GM21576 (cell line): ENCODE measurements at regions not wholly inside any gene's neighbourhood (a gene's known extent, or its start where the extent isn't known, plus 50 kb on each side); places are given as distances from the start of the nearest gene placed in this dataset.
"Not testable (repeated sequence)": the region's sequence is repeated elsewhere in the genome, so short reads cannot be mapped to it uniquely, and the experiment has no call there.

ENCODE experiments used
- ATAC-seq: cut with Tn5 transposase; IDR thresholded peaks from one replicate; pipeline ENCODE4 v1.9.1; 2021; ENCODE audit warnings: mild to moderate bottlenecking, moderate library complexity; ENCODE audit not compliant: unreplicated experiment

DNA sequence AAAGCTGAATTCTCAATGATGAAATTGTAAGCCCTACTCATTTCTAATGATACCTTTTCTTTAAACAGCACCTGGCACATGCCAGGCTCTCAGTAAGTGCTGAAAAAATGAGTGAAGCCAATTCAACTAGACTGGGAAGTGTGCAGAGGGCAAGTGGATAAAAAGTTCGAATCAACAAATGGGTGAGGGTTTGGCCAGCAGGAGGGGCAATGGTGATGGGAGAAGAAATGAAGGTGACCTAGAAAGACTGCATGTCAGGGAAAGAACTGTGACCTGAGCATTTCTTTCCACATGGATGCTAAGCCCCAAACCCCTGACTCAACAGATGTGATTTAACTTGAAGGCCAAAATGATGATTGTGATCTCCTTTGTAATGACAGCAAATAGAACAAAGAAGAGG, 54.6 kb downstream of the DKK1 start:
- no peak for ATAC-seq

- not testable (repeated sequence) for ATAC-seq
Measured at GRCh38 chr10:52374207-52374606, 60.1 kb downstream of the DKK1 start.

DNA sequence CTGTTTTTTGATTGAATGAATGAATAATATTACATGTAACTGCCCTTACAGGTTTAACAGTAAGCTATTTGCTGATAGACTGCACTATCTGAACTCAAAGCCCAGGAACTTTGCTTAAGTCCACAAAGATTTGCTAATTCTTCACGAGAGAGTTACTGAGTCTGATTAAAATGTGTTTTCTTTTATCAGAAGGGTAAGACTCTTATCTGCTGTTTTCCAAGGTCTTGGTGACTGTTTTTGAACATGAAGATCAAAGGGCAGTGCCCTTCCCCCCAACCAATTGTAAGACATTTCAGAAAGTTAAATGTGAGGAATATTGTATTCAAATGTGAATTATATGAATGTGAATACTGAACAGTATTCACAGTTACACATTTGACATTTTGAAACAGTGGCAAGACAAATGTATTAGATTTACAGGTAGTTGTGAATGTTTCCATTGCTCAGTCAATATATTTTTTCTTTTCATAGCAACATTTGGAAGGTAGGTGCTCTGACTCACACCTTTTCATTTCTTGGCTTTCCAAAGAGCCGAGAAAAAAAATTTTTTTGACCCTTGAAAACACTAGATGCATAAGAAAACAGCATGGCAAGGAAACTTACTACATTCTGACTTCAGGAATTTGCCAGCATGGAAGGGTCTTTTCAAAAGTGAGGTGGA, 62.7 kb downstream of the DKK1 start:
- ATAC-seq: no peak

DNA sequence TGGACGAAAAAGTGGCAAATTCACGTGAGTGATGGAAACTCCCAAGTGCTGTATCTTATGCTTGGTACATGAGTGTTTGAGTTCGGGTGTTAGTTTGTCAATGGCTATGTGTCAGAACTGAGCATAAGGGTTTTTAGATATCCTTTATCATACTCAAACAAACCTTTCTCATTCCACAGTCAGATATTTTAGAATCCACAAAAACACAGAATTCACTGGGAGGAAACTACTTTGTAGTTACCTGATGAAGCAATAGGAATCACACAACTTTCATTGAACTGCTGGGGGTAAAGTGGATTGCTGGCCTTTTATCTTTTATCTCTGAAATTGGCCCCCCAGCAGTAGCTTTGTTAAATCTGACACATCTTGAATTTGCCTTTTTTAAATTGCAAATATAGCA, 64.0 kb downstream of the DKK1 start:
- no peak for ATAC-seq

DNA sequence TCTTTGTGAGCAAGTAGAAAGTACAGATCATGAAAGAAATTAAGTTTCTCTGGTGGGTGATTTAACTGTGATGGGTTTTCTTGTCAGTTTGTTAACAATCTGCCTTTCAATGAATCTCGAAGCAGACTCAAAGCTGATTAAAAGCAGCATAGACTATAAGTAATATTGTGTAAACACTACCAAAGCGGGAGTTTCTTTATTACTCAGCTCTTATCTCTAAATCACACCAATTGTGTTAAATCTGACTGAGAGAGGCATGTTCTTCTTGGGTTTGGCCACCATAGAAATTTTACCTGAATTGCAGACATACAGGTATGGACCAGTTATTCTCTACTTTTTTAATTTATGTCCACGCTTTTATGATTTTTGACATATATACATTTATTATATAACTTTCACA, 65.2 kb downstream of the DKK1 start:
- ATAC-seq: no peak

- ATAC-seq: no peak
Measured at GRCh38 chr10:52383088-52383487, 69.0 kb downstream of the DKK1 start.

GRCh38 chr10:52387744-52388143, 73.7 kb downstream of the DKK1 start:
- no peak for ATAC-seq

DNA sequence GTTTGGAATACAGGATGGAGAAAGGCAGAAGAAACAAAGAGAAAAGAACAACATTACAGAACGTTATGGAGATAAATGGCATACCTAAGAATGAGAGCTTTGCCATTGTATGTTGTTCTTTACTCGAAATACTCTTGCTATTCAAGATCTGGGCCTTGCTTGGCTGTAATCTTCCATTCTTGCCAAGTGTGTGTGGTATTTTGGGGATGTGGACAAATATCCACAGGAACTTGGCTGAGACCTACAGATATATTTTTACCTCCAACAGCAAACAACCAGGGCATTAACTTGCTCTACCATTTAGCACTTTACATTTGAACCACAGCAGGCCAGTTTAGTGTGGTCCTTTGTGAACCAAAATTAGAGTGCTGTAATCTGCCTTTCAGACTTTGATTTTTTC, 76.3 kb downstream of the DKK1 start:
- no peak for ATAC-seq

GRCh38 chr10:52391927-52392602, 78.0 kb downstream of the DKK1 start:
- ATAC-seq: no peak

- ATAC-seq: no peak
Measured at GRCh38 chr10:52394246-52394645, 80.2 kb downstream of the DKK1 start.

- ATAC-seq: no peak
Measured at GRCh38 chr10:52400562-52400961, 86.5 kb downstream of the DKK1 start.

- not testable (repeated sequence) for ATAC-seq
Measured at GRCh38 chr10:52403801-52404200, 89.7 kb downstream of the DKK1 start.

GRCh38 chr10:52409195-52409594, 95.1 kb downstream of the DKK1 start:
- ATAC-seq: no peak

DNA sequence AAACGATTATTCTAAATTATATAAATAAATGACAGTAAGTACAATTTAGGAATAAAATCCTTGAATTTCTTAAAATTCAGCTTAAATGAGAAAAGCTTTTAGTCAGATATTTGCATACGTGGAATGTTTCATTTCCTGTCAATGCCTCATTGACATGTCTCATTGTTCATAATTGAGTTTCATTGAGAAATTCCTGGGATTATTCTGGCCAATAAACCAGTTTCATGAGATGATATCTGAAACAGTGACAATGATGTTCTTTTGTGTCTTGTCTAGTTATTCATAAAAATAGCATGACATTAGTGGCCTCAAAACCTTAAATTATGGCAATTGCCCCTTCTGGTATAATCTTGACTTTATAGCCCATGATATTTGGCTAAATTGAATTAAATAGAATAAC, 95.8 kb downstream of the DKK1 start:
- ATAC-seq: no peak

- ATAC-seq: no peak
Measured at GRCh38 chr10:52410916-52411315, 96.8 kb downstream of the DKK1 start.

DNA sequence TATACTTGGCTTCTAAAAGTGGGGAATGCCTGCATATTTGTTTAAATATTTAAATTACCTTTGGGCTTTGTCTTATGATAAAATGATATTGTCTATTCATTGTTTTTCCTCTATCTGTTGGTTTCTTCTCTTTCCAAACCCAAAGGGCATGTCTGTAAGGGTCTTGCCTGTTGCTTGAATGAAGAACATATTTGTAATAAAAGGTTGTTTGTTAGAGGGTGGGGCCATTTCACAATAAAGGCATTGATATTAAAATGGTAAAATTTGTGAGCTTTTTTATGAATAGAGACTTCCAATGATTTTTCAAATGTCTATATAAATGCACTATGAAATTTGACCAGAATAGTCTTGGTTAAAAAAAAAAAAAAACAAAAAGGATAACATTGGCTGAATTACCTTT, 105.2 kb downstream of the DKK1 start:
- no peak for ATAC-seq

DNA sequence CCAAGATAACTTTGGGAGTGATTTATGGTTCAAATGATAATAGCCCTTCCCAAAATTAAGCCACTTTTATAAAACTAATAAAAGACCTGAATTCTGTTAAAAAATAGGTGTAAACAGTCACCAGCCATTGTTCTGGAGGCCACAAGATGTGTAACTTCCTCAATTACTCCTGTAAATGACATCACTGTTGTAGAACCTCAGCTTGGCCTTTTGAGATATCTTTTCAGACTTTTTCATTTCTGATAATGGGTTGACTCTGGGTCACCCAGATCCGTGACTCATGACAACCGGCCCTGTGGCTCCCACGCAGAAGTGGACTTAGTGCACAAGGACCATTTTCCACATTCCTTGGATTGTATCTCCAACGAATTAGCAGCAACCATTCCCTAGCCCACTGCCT, 106.6 kb downstream of the DKK1 start:
- no peak for ATAC-seq

DNA sequence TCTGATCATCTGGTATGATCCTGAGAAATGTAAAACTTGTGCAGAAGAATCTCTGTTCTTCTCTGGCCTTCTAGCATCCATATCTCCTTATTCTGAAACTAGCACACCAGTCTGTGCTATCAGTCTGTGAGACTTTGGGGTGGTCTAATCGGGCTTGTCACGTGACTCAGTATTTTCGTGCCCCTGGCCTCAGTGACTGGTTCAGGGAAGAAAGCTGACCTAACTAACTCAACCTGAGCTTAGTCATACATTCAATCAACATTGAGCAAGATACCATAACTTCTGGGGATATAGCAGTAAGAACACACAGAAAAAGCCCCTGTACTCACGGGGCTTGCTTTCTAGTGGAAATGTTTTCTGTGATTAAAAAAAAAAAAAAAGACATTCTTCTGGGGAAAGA, 109.3 kb downstream of the DKK1 start:
- no peak for ATAC-seq

- no peak for ATAC-seq
Measured at GRCh38 chr10:52424341-52424740, 110.3 kb downstream of the DKK1 start.

DNA sequence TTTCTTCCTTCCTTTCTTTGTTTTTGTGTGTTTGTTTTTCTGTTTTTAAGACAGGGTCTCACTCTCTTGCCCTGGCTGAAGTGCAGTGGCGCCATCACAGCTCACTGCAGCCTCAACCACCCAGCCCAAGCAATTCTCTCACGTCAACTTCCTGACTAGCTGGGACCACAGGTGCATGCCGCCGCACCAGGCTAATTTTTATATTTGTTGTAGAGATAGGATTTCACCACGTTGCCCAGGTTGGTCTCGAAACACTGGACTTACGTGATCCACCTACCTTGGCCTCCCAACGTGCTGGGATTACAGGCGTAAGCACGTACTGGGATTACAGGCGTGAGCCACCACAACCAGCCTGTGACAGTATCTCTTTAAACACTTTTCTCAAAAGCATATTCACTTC, 120.7 kb downstream of the DKK1 start:
- ATAC-seq: no peak

- no peak for ATAC-seq
Measured at GRCh38 chr10:52436664-52437063, 122.6 kb downstream of the DKK1 start.

DNA sequence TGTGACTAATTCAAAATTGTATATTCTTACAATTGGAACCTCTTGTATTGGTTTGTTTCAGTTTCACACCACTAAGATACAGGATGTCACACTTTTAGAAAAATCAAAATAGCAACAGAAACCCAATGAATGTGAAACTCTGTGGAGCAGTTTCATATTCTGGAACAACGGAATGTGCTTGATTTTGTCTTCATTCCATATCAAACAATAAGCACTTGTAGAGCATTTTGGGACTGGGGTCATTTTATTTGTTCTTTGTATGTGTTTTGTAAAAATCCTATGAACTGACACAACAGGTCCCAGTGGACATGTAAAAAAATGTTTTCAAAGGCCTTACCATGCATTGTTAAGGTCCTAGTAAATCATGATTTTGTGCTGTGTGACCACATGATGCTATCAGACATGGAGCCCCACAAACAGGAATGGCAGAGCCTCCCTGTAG, 123.1 kb downstream of the DKK1 start:
- peak; percentile 90 for ATAC-seq

DNA sequence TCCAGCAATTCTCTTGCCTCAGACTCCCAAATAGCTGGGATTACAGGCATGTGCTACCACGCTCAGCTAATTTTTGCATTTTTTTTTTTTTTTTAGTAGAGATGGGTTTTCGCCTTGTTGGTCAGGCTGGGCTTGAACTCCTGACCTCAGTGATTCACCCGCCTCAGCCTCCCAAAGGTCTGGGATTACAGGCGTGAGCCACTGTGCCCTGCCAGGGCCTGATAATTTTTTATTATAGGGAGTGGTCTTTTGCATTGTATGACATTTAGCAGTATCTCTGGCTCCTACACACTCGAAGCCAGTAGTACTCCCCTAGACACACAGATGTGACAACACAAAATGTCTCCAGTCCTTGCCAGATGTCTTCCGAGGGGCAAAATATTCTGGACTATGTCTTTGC, 124.0 kb downstream of the DKK1 start:
- no peak for ATAC-seq
